Gastroesophageal sphincter (tissue), 4 donors: ENCODE measurements at regions not wholly inside any gene's neighbourhood (a gene's known extent, or its start where the extent isn't known, plus 50 kb on each side); places are given as distances from the start of the nearest gene placed in this dataset.

Source experiments
- ATAC-seq: fragments of 150-250 bp; one replicate; pipeline ENCODE4 v1.9.1; 2016; ENCODE audit warnings: mild to moderate bottlenecking, moderate library complexity
- H3K27ac ChIP-seq, 4 donors: fragments of 200-600 bp; sonication (generic) in 3 of 4; 1 replicate in 3 of 4; 2 replicates in 1 of 4; pipeline ENCODE4 v1.5.1; 2016 to 2019
- H3K27me3 ChIP-seq: fragments of 200-600 bp; sonication (generic); one replicate; pipeline ENCODE4 v1.5.1; 2019
- H3K36me3 ChIP-seq, 2 donors: fragments of 200-600 bp; sonication (generic); one replicate each; pipeline ENCODE4 v1.5.1; 2019; ENCODE audit warnings: control low read depth in 1 of 2
- H3K4me1 ChIP-seq, 3 donors: fragments of 200-600 bp; sonication (generic); 1 replicate in 2 of 3; 2 replicates in 1 of 3; pipeline ENCODE4 v1.5.1; 2016 to 2019; ENCODE audit warnings: control low read depth in 2 of 3
- H3K4me3 ChIP-seq, 2 donors: fragments of 200-600 bp; sonication (generic); one replicate each; pipeline ENCODE4 v1.5.1; 2019; ENCODE audit warnings: mild to moderate bottlenecking in 1 of 2, moderate library complexity in 1 of 2
- H3K9me3 ChIP-seq, 3 donors: fragments of 200-600 bp; sonication (generic); one replicate each; pipeline ENCODE4 v1.5.1; 2017 to 2019; ENCODE audit warnings: control low read depth in 2 of 3
- CTCF ChIP-seq, 4 experiments: fragments of 200-600 bp in 2 of 4; fragments of 450-650 bp in 2 of 4; sonication (generic) in 1 of 4; IDR thresholded peaks; one replicate each; pipeline ENCODE4 v1.5.1; 2017 to 2019; ENCODE audit warnings: antibody characterized with exemption in 4 of 4, mild to moderate bottlenecking in 2 of 4, moderate library complexity in 2 of 4
- EP300 ChIP-seq: sonication (generic); formaldehyde crosslinking; IDR thresholded peaks from one replicate; pipeline ENCODE4 v1.6.1; 2017; ENCODE audit warnings: antibody characterized with exemption, mild to moderate bottlenecking
- POLR2A ChIP-seq, 2 donors: fragments of 450-650 bp; IDR thresholded peaks; one replicate each; pipeline ENCODE4 v1.6.1; 2017; ENCODE audit warnings: antibody characterized with exemption in 2 of 2, mild to moderate bottlenecking in 2 of 2, moderate library complexity in 1 of 2
- POLR2AphosphoS5 ChIP-seq: sonication (generic); formaldehyde crosslinking; IDR thresholded peaks from one replicate; pipeline ENCODE4 v1.6.1; 2017; ENCODE audit warnings: antibody characterized with exemption
- WGBS, 2 donors: methylation state at CpG; one replicate each; pipeline ENCODE4 v1.1.5; 2018; ENCODE audit warnings: low coverage in 1 of 2; 5-methylcytosine and 5-hydroxymethylcytosine counted together
- small RNA-seq, 4 donors: library from RNA; depleted of rRNA; stranded (forward); fragments of <200 nt; gene quantifications; one replicate each; pipeline ENCODE3, GENCODE V24; 2016

GRCh38 chr6:25222006-25222678, 57.0 kb upstream of the CARMIL1 start:
- TF ChIP-seq EP300, result no peak
- TF ChIP-seq CTCF (IDR thresholded peaks at IDR 0.05), result no peak
- no peak for TF ChIP-seq POLR2A (IDR thresholded peaks at IDR 0.05)
- TF ChIP-seq POLR2AphosphoS5, result no peak
- ATAC-seq, result no peak
- no peak overlapping the region for H3K27ac ChIP-seq
- no peaks in the 10 kb centered on the region for H3K27me3 ChIP-seq
- H3K4me1 ChIP-seq, result peaks cover 0 to 10% (median 0%) of the 10 kb centered on the region in 3 donors
- H3K4me3 ChIP-seq, result no peak overlapping the region
- H3K9me3 ChIP-seq, result no peaks in the 10 kb centered on the region
- H3K36me3 ChIP-seq, result no peaks in the 10 kb centered on the region

DNA sequence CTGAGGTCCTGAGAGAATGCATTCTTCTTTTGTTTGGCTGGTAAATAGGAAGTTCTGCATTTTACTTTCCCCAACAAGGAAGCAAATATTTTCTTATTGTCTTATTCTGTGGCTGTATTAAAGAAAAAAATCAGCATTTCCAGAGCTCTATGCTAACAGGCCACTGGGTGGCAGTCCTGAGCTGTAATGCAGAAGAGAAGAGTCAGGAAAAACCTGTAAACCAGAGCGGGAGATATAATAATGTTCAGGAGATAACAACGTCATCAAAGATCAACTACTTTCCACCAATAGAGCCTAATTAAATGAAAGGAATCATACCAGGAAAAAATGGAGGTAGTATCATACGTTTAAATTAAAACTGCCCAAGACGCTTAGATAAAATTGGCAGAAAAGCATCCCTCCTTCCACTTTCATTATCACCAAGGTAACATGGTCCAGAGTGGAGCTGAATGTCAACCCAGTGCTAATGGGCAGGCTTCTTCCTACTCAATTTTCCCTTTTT, 55.6 kb upstream of the CARMIL1 start:
- Histone ChIP-seq H3K4me1 (peaks cover 0 to 10% (median 0%) of the 10 kb centered on the region in 3 donors), H3K36me3 (no peaks in the 10 kb centered on the region), H3K27ac (no peak overlapping the region), H3K9me3 (no peaks in the 10 kb centered on the region), H3K27me3 (no peaks in the 10 kb centered on the region), H3K4me3 (peak overlapping the region in 1 of 2 donors; percentile 26)
- 1 to 15% methylated on average over 4 of the region's 4 CpGs for WGBS, 2 donors
- no peak for TF ChIP-seq EP300
- TF ChIP-seq CTCF (IDR thresholded peaks at IDR 0.05), result peak; percentile 70 to 85 (median 79)
- ATAC-seq, result no peak

GRCh38 chr6:25224242-25224641, 54.9 kb upstream of the CARMIL1 start:
- Histone ChIP-seq H3K4me1 (peaks cover 0 to 10% (median 0%) of the 10 kb centered on the region in 3 donors), H3K27me3 (no peaks in the 10 kb centered on the region), H3K4me3 (no peak overlapping the region), H3K27ac (no peak overlapping the region), H3K36me3 (no peaks in the 10 kb centered on the region), H3K9me3 (no peaks in the 10 kb centered on the region)
- WGBS, 2 donors, result 76 to 90% methylated on average over 1 to 4 of the region's 4 CpGs
- ATAC-seq, result no peak
- TF ChIP-seq POLR2AphosphoS5 (no peak), EP300 (no peak), CTCF (IDR thresholded peaks at IDR 0.05) (no peak), POLR2A (IDR thresholded peaks at IDR 0.05) (no peak)

GRCh38 chr6:25227854-25228253, 51.3 kb upstream of the CARMIL1 start:
- no peaks in the 10 kb centered on the region for H3K9me3 ChIP-seq
- no peaks in the 10 kb centered on the region for H3K27me3 ChIP-seq
- peaks cover 0 to 10% (median 0%) of the 10 kb centered on the region in 3 donors for H3K4me1 ChIP-seq
- no peak for ATAC-seq
- no peaks in the 10 kb centered on the region for H3K36me3 ChIP-seq
- H3K27ac ChIP-seq, result no peak overlapping the region
- H3K4me3 ChIP-seq, result no peak overlapping the region
- TF ChIP-seq CTCF (IDR thresholded peaks at IDR 0.05) (no peak), POLR2AphosphoS5 (no peak), EP300 (no peak), POLR2A (IDR thresholded peaks at IDR 0.05) (no peak)

Small RNA genes lying in the stretch of these regions (small RNA-seq; reads per million reads assigned to genes)
- 0 reads per million in 4 donors for gene RN7SL334P
